ENCODE measurements at regions not wholly inside any gene's neighbourhood (a gene's known extent, or its start where the extent isn't known, plus 50 kb on each side); places are given as distances from the start of the nearest gene placed in this dataset.

- ATAC-seq = no peak
- H3K9me2 ChIP-seq (replicated peaks; ENCODE audit: low read length) = no peaks in the 10 kb centered on the region
- ChIA-PET POLR2A (ENCODE audit: unreplicated experiment) (no interaction called here), CTCF (no interaction called here)
- H4K20me1 ChIP-seq (ENCODE audit: low read length) = no peaks in the 10 kb centered on the region
- H3K4me3 ChIP-seq (ENCODE audit: low read length) = no peak overlapping the region
- H3K27me3 ChIP-seq (ENCODE audit: low read length) = no peaks in the 10 kb centered on the region
- no peak overlapping the region for H3K27ac ChIP-seq (ENCODE audit: low read length)
- H3K4me1 ChIP-seq (ENCODE audit: insufficient read depth, low read length) = no peaks in the 10 kb centered on the region
- no peak for DNase-seq
- H3F3A ChIP-seq (ENCODE audit: low read length, unreplicated experiment) = no peaks in the 10 kb centered on the region
- H3K4me2 ChIP-seq (ENCODE audit: low read length) = no peak overlapping the region
- TF ChIP-seq EZH2phosphoT487 (IDR thresholded peaks at IDR 0.05; ENCODE audit: borderline replicate concordance, low read length) = no peak
- TF ChIP-seq CTCF (conservative IDR thresholded peaks at IDR 0.05; ENCODE audit: low read depth, low read length) = no peak
- no peak for TF ChIP-seq EZH2 (IDR thresholded peaks at IDR 0.05; ENCODE audit: low read length, unreplicated experiment)
- H3K36me3 ChIP-seq (ENCODE audit: low read depth, low read length) = no peaks in the 10 kb centered on the region
- no peak overlapping the region for H3K9ac ChIP-seq (ENCODE audit: low read length)
- no TSS peak for BruUV-seq (replicated peaks)
- no peaks in the 10 kb centered on the region for H3K9me3 ChIP-seq (ENCODE audit: low read length)
- no peaks in the 10 kb centered on the region for H3K79me2 ChIP-seq (ENCODE audit: low read length)
- intact Hi-C loops (cut with micrococcal nuclease) = no loop called here
- no peak overlapping the region for H2AFZ ChIP-seq (ENCODE audit: low read length)
Observed at GRCh38 chr6:86476311-86476710, 461.0 kb upstream of the HTR1E start.

DNA sequence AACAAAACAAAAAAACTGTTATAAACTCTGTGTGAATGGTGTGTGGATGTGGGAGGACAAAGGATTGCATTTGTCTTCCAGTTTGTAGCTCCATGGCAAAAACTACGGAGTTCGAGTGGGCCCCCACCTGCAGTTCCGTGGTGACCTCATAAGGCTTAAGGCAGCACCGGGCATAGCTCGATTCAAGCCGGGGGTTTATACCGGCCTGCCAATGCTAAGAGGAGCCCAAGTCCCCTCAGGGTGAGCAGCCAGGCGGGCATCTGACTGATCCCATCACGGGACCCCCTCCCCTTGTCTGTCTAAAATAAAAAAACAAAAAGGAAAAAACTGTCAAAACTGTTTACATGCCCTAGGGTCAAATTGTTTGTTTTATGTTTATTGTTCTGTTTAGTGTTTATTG, 463.2 kb upstream of the HTR1E start:
- Histone ChIP-seq H3K27ac (ENCODE audit: low read length) (no peak overlapping the region), H3K9me2 (replicated peaks; ENCODE audit: low read length) (no peaks in the 10 kb centered on the region), H3K79me2 (ENCODE audit: low read length) (no peaks in the 10 kb centered on the region), H3K4me2 (ENCODE audit: low read length) (no peak overlapping the region), H2AFZ (ENCODE audit: low read length) (no peak overlapping the region), H3K9ac (ENCODE audit: low read length) (no peak overlapping the region), H3K4me1 (ENCODE audit: insufficient read depth, low read length) (no peaks in the 10 kb centered on the region), H3K9me3 (ENCODE audit: low read length) (no peaks in the 10 kb centered on the region), H4K20me1 (ENCODE audit: low read length) (no peaks in the 10 kb centered on the region), H3K36me3 (ENCODE audit: low read depth, low read length) (no peaks in the 10 kb centered on the region), H3F3A (ENCODE audit: low read length, unreplicated experiment) (no peaks in the 10 kb centered on the region), H3K27me3 (ENCODE audit: low read length) (no peaks in the 10 kb centered on the region), H3K4me3 (ENCODE audit: low read length) (no peak overlapping the region)
- DNase-seq (no peak), ATAC-seq (no peak)
- CTCF ChIA-PET = no interaction called here
- intact Hi-C loops (cut with micrococcal nuclease) = no loop called here
- no peak for TF ChIP-seq EZH2phosphoT487 (IDR thresholded peaks at IDR 0.05; ENCODE audit: borderline replicate concordance, low read length)
- TF ChIP-seq EZH2 (IDR thresholded peaks at IDR 0.05; ENCODE audit: low read length, unreplicated experiment) = no peak
- no TSS peak for BruUV-seq (replicated peaks)
- POLR2A ChIA-PET (ENCODE audit: unreplicated experiment) = no interaction called here

- intact Hi-C loops (cut with micrococcal nuclease) = no loop called here
- H3K27ac ChIP-seq (ENCODE audit: low read length) = no peak overlapping the region
Observed at GRCh38 chr6:86471791-86472190, 465.5 kb upstream of the HTR1E start.

More at GRCh38 chr6:86471791-86472190, 465.5 kb upstream of the HTR1E start:
- no TSS peak for BruUV-seq (replicated peaks)
- ATAC-seq = no peak
- no peak overlapping the region for H3K9ac ChIP-seq (ENCODE audit: low read length)
- POLR2A ChIA-PET (ENCODE audit: unreplicated experiment) = no interaction called here
- H3K9me2 ChIP-seq (replicated peaks; ENCODE audit: low read length) = no peaks in the 10 kb centered on the region
- TF ChIP-seq EZH2 (IDR thresholded peaks at IDR 0.05; ENCODE audit: low read length, unreplicated experiment) = no peak
- no peak for TF ChIP-seq EZH2phosphoT487 (IDR thresholded peaks at IDR 0.05; ENCODE audit: borderline replicate concordance, low read length)
- TF ChIP-seq CTCF (conservative IDR thresholded peaks at IDR 0.05; ENCODE audit: low read depth, low read length) = no peak
- no peaks in the 10 kb centered on the region for H3F3A ChIP-seq (ENCODE audit: low read length, unreplicated experiment)
- CTCF ChIA-PET = no interaction called here
- no peak for DNase-seq
- no peaks in the 10 kb centered on the region for H3K4me1 ChIP-seq (ENCODE audit: insufficient read depth, low read length)
- H3K36me3 ChIP-seq (ENCODE audit: low read depth, low read length) = no peaks in the 10 kb centered on the region
- no peak overlapping the region for H3K4me2 ChIP-seq (ENCODE audit: low read length)
- H3K79me2 ChIP-seq (ENCODE audit: low read length) = no peaks in the 10 kb centered on the region
- H4K20me1 ChIP-seq (ENCODE audit: low read length) = no peaks in the 10 kb centered on the region
- H3K4me3 ChIP-seq (ENCODE audit: low read length) = no peak overlapping the region
- no peaks in the 10 kb centered on the region for H3K27me3 ChIP-seq (ENCODE audit: low read length)
- no peaks in the 10 kb centered on the region for H3K9me3 ChIP-seq (ENCODE audit: low read length)
- no peak overlapping the region for H2AFZ ChIP-seq (ENCODE audit: low read length)

All from PC-3 (cell line).